IPS-NIHi11 (cell line): ENCODE measurements at regions not wholly inside any gene's neighbourhood (a gene's known extent, or its start where the extent isn't known, plus 50 kb on each side); places are given as distances from the start of the nearest gene placed in this dataset.

Source experiments
- DNase-seq: peaks from one replicate; pipeline ENCODE4 v3.0.0; 2012; ENCODE audit warnings: mixed read lengths, low spot score

DNA sequence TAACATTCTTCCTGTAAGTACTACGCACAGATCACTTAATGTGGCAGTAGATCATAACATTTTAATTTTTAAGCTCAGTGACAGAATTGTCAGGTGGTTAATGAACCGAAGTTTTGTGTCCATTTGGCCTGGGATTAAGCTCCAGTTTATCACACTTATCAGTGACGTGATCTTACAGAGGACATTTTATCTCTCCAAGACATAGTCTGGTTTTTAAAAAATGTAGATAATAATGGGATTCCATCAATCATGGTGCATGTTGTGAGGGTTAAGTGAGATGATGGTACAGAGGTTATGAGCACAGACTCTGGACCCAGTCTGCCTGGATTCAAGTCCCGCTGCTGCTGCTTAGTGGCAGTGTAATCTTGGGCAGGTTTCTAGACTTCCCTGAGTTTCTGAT is 66.0 kb upstream of the ZFAND5 start:
- no peak for DNase-seq

GRCh38 chr9:72428329-72428728 is 63.3 kb upstream of the ZFAND5 start:
- no peak for DNase-seq

GRCh38 chr9:72427801-72428200 is 62.8 kb upstream of the ZFAND5 start:
- no peak for DNase-seq

GRCh38 chr9:72424131-72424530 is 59.1 kb upstream of the ZFAND5 start:
- DNase-seq = no peak

DNA sequence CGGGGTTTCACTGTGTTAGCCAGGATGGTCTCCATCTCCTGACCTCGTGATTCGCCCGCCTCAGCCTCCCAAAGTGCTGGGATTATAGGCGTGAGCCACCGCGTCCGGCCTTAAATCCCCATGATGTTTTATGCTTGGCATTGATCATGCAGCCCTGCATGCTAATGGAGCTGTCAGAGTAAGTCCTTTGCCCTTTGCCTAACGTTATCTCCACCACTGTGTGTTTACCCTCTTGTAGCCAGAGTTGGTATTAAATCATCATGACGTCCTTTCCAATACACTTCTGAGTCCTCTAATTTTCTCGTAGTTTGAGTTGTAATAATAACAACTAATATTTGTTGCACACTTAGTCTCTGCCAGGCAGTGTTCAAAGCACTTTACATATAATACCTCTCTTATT is 57.2 kb upstream of the ZFAND5 start:
- DNase-seq = no peak

DNA sequence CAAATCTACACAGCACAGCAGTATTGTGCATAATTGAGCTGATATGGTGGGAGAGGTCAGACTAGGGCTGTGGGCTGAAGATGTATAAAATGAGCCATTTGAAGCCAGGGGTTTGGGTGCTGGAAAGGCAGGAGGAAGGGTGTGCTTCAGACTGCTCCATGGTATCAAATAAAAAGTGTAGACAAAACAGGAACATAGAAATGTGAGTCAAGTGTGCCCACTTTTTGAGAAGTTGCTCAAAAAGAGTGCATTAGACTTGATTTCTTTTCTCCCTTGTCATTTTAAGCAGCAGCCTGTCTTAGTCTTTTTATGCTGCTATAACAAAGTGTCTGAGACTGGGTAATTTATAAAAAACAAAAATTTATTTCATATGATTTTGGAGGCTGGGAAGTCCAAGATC is 55.8 kb upstream of the ZFAND5 start:
- DNase-seq = no peak

DNA sequence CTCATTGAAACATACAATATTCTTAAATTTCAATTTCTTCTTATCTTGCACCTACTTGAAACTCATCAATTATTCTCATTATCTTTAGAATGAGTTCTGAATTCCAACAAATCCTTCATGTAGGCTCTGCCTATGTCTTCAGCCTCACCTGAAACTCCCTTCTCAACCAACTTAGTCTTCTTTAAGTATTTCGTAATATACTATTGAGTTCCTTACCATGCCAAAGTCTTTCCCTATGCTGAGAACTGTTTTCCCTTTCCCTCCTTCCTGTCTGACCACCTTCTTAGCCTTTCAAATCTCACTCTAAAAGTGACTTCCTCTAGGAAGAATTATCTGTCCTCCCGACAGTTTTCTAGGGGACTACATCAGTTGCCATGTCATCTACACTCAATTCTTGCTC is 50.9 kb upstream of the ZFAND5 start:
- no peak for DNase-seq

- no peak for DNase-seq
Observed at GRCh38 chr9:72415163-72415562, 50.2 kb upstream of the ZFAND5 start.
